GM19025 (cell line): ENCODE measurements at regions not wholly inside any gene's neighbourhood (a gene's known extent, or its start where the extent isn't known, plus 50 kb on each side); places are given as distances from the start of the nearest gene placed in this dataset.

ENCODE experiments used
- ATAC-seq: cut with Tn5 transposase; IDR thresholded peaks from one replicate; pipeline ENCODE4 v1.9.1; 2021; ENCODE audit warnings: mild to moderate bottlenecking, low read depth, moderate library complexity; ENCODE audit not compliant: unreplicated experiment

- ATAC-seq = no peak
Observed at GRCh38 chr4:24249972-24250371, 334.4 kb downstream of the DHX15 start.

DNA sequence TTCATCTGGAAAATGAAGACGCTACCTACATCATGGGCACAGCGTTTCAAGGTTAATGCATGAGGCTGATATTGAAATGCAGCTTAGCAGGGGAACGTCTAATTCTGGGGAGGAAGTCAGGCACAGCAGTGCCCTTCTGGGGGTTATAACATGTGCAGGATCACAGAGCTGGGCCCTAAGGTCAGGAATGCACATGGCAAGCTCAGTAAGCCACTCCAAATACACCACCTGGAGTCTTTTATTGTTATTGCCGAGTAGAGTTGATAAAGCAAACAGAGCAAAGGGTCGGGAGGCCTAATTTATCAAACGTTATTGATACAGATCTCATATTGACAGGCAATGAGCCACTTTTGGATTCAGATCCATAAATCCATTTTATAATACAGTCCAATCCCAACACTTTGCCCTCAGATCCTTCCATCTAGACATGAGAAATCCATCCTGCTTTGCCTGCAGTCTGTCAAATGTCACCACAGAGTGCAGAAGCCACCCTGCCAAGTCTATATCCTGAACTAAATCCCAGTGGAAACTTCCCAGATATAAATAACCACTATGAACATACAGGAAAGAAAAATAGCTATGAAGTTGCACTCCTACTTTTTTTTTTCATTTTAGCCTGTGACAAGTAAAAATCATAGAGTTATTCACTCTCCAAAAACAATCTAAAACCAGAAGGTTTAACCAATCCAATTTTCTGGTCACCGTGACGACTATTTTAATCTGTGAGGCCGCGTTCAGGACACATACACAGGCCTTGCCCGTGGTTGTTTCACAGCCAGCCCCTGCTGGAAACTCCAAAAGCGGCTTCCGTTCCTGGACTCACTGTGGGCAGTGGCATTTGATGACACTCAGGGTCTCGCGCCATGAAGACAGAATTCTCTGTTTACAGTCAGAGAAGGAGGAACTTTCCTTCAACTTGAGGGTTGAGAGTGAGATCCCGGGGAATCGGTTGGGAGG, 335.4 kb downstream of the DHX15 start:
- no peak for ATAC-seq

GRCh38 chr4:24245491-24245820, 338.9 kb downstream of the DHX15 start:
- ATAC-seq = no peak

- ATAC-seq = no peak
Observed at GRCh38 chr4:24244663-24245490, 339.5 kb downstream of the DHX15 start.

DNA sequence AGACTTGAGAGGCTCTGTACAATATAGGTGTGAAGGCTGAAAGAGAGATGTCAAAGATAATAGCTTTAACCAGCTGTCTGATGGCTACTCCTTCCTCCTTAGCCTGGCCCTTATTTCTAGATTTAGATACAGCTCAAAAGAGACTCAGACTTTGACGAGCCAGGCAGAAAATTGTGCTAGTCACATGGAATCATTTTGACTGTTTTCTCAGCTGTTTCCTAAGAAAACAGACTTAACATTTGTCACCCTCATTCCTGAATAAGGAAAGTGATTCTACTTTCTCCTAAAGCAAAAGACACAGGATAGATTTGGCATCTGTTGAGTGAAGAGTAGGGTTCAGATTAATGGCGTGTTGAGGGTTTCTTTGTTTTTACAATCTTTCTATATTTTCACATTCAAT, 340.7 kb downstream of the DHX15 start:
- ATAC-seq = no peak

GRCh38 chr4:24241511-24241910, 342.8 kb downstream of the DHX15 start:
- ATAC-seq = no peak

DNA sequence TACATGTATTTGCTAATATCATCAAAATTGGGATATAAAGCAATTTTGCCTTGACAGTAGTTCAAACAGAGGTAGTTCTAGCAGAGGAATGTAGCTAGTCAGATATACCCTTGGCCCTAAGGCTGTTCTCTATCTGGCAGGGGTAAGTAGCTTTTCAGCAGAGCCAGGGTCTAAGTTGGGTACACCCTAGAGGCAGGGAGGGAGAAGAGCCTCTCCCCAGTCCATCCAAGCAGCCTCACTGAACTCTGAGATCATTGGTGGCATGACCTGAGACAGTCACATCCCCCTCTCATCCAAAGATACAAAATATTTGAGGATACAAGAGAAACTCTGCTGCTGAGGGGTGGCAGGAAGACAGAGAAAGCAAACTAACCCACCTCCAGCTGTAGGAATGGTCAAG, 343.7 kb downstream of the DHX15 start:
- ATAC-seq = no peak

DNA sequence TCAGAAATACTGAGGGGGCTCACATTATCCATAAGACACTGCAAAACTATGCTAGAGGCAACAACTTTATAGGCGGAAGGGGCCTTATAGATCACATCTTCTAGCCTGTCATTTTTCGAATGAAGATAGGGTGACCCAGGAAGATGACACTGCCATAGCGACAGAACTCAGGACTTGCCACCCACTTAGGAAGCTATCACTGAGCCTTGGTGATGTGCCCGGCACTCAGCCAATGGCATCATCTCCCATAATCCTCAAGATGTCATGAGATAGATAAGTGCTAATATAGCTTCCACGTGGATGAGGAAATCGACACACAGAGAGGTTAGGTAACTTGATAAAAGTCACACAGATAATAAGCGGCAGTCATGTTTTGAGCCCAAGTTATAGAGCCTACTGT, 346.6 kb downstream of the DHX15 start:
- ATAC-seq = no peak

- no peak for ATAC-seq
Observed at GRCh38 chr4:24236532-24236931, 346.7 kb upstream of the PPARGC1A start.

GRCh38 chr4:24236120-24236519, 346.3 kb upstream of the PPARGC1A start:
- no peak for ATAC-seq

GRCh38 chr4:24235618-24236017, 345.8 kb upstream of the PPARGC1A start:
- ATAC-seq = no peak

DNA sequence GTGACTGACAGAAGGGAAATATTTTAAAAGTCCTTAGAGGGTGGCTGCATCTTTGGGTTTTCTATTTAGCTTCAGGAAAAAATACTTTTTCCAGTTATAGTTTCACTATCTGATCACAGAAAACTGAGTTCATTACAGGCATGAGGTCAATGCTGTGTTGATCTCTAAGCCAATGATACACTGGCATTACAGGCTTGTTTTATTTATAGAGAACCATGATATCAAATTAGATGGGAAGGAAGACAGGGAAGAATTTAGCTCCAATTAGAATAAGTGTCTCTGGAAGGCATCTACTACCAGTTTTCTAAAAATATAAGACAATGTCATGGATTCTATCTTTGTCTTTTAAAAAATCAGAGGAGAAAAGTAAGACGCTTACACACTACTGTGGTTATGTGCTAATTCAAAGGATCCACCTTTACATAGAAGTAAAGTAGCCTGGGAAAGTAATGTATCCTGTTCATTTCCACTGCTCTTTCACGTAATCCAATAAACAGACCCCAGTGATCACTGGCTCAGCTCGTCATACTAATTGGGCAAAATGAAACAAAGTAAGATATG, 344.5 kb upstream of the PPARGC1A start:
- ATAC-seq = no peak

GRCh38 chr4:24230955-24231354, 341.1 kb upstream of the PPARGC1A start:
- no peak for ATAC-seq

- no peak for ATAC-seq
Observed at GRCh38 chr4:24229978-24230377, 340.1 kb upstream of the PPARGC1A start.

DNA sequence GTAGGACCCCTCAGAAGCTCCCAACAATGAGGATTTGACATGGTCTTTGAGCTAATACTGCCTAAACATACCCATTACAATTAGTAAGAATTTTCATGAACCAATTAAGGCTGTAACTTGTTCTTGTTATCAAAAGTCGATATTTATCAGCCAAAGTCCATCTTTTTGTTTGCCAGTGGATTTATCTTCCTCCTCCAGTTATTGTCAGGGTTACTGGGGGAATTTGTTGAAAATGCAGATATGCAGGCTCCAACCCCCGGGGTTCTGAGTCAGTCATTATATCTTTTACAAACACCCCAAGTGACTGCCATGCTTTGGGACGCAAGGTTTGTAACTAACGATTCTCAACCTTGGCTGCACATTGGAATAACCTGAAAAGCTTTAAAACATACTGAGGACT, 338.8 kb upstream of the PPARGC1A start:
- no peak for ATAC-seq

- ATAC-seq = no peak
Observed at GRCh38 chr4:24226667-24227066, 336.8 kb upstream of the PPARGC1A start.

- no peak for ATAC-seq
Observed at GRCh38 chr4:24226023-24226422, 336.2 kb upstream of the PPARGC1A start.

DNA sequence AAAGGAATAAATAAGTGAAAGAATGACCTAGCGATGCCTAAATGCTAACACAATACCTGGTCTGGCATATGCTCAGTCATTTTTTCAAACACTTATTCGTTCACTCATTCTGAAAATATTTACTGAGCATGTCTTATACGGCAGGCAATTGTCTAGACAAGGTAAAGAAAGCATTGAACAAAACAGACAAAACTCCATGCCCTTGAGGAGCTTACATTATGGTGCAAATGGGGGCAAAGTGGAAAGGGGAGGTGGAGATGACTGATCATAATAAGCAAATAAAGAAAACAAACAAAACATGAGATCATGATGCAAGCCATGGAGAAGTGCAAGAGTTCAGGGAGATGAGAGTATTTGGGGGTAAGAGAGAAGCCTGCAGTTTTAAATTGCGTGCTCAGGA, 334.6 kb upstream of the PPARGC1A start:
- no peak for ATAC-seq

GRCh38 chr4:24219209-24219608, 329.4 kb upstream of the PPARGC1A start:
- ATAC-seq = no peak

DNA sequence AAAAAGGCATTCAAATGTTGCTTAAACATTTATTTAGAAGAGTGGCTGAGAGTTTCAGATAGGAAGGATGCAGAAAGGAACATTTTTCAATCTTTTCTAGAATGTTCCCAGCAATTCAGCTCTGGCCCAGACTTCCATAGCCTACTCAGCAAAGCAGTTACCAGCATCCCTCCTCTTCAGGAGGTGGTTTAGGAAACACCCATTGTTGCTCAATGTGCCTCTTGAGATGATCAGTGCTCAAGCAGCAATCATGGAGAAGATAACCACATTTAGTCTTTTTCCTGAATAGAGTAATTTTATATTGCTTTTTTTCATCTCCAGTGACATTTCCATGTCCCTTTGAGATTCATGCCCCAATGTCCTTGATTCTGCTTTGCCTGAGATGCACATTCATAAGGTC, 328.7 kb upstream of the PPARGC1A start:
- no peak for ATAC-seq

DNA sequence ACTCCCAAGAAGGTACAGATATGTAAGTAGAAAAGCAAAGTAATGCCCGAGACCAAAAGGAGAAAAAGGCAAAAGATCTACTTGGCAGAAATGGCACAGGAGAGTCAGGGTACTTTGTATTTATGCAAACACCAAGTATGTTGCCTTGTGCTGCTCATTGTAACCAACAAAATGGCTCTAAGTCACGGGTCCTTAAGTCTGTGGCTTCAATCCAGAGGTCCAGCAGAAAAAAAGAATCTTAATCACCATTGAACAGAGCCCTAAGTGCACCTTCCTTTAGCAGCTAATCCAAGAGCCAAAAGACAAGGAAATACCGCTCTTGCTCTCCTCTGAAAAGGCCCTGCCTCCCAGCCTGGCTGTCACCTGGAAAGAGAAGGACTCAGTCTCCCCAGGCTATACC, 324.9 kb upstream of the PPARGC1A start:
- ATAC-seq = no peak
